GM13977 (cell line): ENCODE measurements at regions not wholly inside any gene's neighbourhood (a gene's known extent, or its start where the extent isn't known, plus 50 kb on each side); places are given as distances from the start of the nearest gene placed in this dataset.

ENCODE experiments used
- DNase-seq: peaks from one replicate; pipeline ENCODE4 v3.0.0; 2012; ENCODE audit warnings: low spot score
- CTCF ChIP-seq: IDR thresholded peaks from 2 replicates; pipeline ENCODE4 v1.5.1; 2012; ENCODE audit warnings: mild to moderate bottlenecking, control low read depth; ENCODE audit not compliant: insufficient read depth; ENCODE audit errors: extremely low read depth, missing control alignments
- in situ Hi-C: fragments of 300-500 bp; cut with MboI; formaldehyde crosslinking; loops from one replicate; pipeline ENCODE4 v1.12.0; 2022; ENCODE audit warnings: low sequenced_read_pairs, low pct_unique_long_range_greater_than_20kb, mixed read lengths, inconsistent platforms; ENCODE audit not compliant: unreplicated experiment

- in situ Hi-C loops: no loop called here
- TF ChIP-seq CTCF: no peak
- no peak for DNase-seq
Measured at GRCh38 chr13:109330123-109330522, 456.3 kb downstream of the IRS2 start.

- no peak for TF ChIP-seq CTCF
- DNase-seq: no peak
- in situ Hi-C loops: no loop called here
Measured at GRCh38 chr13:109329175-109329574, 457.2 kb downstream of the IRS2 start.

- in situ Hi-C loops: no loop called here
Measured at GRCh38 chr13:109326601-109327000, 459.8 kb downstream of the IRS2 start.

GRCh38 chr13:109323338-109323737 is 463.0 kb downstream of the IRS2 start:
- in situ Hi-C loops: no loop called here
- no peak for DNase-seq
- TF ChIP-seq CTCF: no peak

More at GRCh38 chr13:109326601-109327000, 459.8 kb downstream of the IRS2 start:
- no peak for TF ChIP-seq CTCF
- no peak for DNase-seq

GRCh38 chr13:109318945-109319590 is 467.3 kb downstream of the IRS2 start:
- in situ Hi-C loops: no loop called here
- TF ChIP-seq CTCF: no peak
- DNase-seq: no peak

- DNase-seq: no peak
- no peak for TF ChIP-seq CTCF
- in situ Hi-C loops: no loop called here
Measured at GRCh38 chr13:109315481-109315880, 470.9 kb downstream of the IRS2 start.
